Heart left ventricle (tissue), 16 donors: ENCODE measurements at regions not wholly inside any gene's neighbourhood (a gene's known extent, or its start where the extent isn't known, plus 50 kb on each side); places are given as distances from the start of the nearest gene placed in this dataset.
A peak's percentile ranks its signal among the peaks of the same experiment; 100 is the strongest.

Experiments used
- ATAC-seq, 4 donors: fragments of 200-7000 bp; cut with Tn5 transposase; one replicate each; pipeline ENCODE4 v1.9.1; 2020 to 2022; ENCODE audit warnings: moderate library complexity in 4 of 4, mild to moderate bottlenecking in 3 of 4, moderate number of reproducible peaks in 1 of 4
- DNase-seq, 5 donors: peaks; one replicate each; pipeline ENCODE4 v3.0.0-alpha.2; 2020
- H3K27ac ChIP-seq, 12 donors: fragments of 200-600 bp; sonication (generic) in 4 of 12; one replicate each; pipeline versions ENCODE4 v1.5.0 to v1.8.0; 2016 to 2022; ENCODE audit warnings: mild to moderate bottlenecking in 2 of 12
- H3K27me3 ChIP-seq, 9 donors: fragments of 200-600 bp; sonication (generic) in 2 of 9; one replicate each; pipeline versions ENCODE4 v1.5.1 to v1.8.0; 2016 to 2022; ENCODE audit warnings: mild to moderate bottlenecking in 3 of 9
- H3K36me3 ChIP-seq, 9 donors: fragments of 200-600 bp; sonication (generic) in 2 of 9; one replicate each; pipeline versions ENCODE4 v1.5.0 to v1.8.0; 2018 to 2022; ENCODE audit warnings: mild to moderate bottlenecking in 2 of 9
- H3K4me1 ChIP-seq, 12 donors: fragments of 200-600 bp; sonication (generic) in 4 of 12; one replicate each; pipeline versions ENCODE4 v1.5.0 to v1.8.0; 2016 to 2022; ENCODE audit warnings: mild to moderate bottlenecking in 3 of 12
- H3K4me3 ChIP-seq, 12 donors: fragments of 200-600 bp; sonication (generic) in 4 of 12; one replicate each; pipeline versions ENCODE4 v1.5.0 to v1.8.0; 2017 to 2022; ENCODE audit warnings: mild to moderate bottlenecking in 9 of 12, moderate library complexity in 4 of 12
- H3K9me3 ChIP-seq, 12 donors: fragments of 200-600 bp; sonication (generic) in 4 of 12; one replicate each; pipeline versions ENCODE4 v1.5.0 to v1.8.0; 2016 to 2022; ENCODE audit warnings: mild to moderate bottlenecking in 1 of 12
- CTCF ChIP-seq, 12 donors: fragments of 200-600 bp; sonication (generic) in 4 of 12; IDR thresholded peaks; one replicate each; pipeline versions ENCODE4 v1.5.0 to v1.8.0; 2018 to 2022; ENCODE audit warnings: antibody characterized with exemption in 12 of 12, mild to moderate bottlenecking in 5 of 12
- POLR2A ChIP-seq, 2 donors: fragments of 450-650 bp; IDR thresholded peaks; one replicate each; pipeline ENCODE4 v1.6.1; 2017; ENCODE audit warnings: antibody characterized with exemption in 2 of 2, mild to moderate bottlenecking in 2 of 2, moderate library complexity in 2 of 2
- WGBS, 4 donors: extraction: QIAGEN DNeasy Blood & Tissue Kit in 2 of 4; methylation state at CpG; one replicate each; pipeline versions ENCODE4 v1.1.5 to v1.1.7; 2013 to 2018; 5-methylcytosine and 5-hydroxymethylcytosine counted together
- intact Hi-C, 10 donors: fragments of 100-400 bp; cut with DNase I; formaldehyde crosslinking; loops; one replicate each; pipeline versions ENCODE4 v1.11.1 to v1.14.2; 2022
- donor health status: ischemic (EF 13 %, LVEDD 7.1; RV severe dilation, severe dysfunction).
- donor health status: healthy with polysubstance abuse.
- donor health status: DM: no; HTN: yes; CAD: no.
- donor health status: DM: no; HTN: no; CAD: no.
- donor health status: ischemic (EF 25% LVEDD 6.9; RV normal size, moderate dysfunction).
- donor health status: ischemic (EF 25% LVEDD 5.7; RV mildly dilated, moderate dysfunction).
- donor health status: healthy.
- donor health status: DM: yes; HTN: yes; CAD: no.
- donor health status: ischemic (EF 35%, LVEDD 5.7; RV mildly dilated, moderate dysfunction).
- donor health status: nonischemic (EF 11% LVEDD 7.7; RV severe dilation, severe dysfunction).
- donor health status: DM: yes; HTN: yes; CAD: no.
- donor health status: PGD.
- donor health status: ischemic (EF 29% LVEDD 5.4; RV normal size, mild dysfunction).
- donor health status: nonischemic (EF 23%, LVEDD 6.1; RV moderate dilation, normal function).

DNA sequence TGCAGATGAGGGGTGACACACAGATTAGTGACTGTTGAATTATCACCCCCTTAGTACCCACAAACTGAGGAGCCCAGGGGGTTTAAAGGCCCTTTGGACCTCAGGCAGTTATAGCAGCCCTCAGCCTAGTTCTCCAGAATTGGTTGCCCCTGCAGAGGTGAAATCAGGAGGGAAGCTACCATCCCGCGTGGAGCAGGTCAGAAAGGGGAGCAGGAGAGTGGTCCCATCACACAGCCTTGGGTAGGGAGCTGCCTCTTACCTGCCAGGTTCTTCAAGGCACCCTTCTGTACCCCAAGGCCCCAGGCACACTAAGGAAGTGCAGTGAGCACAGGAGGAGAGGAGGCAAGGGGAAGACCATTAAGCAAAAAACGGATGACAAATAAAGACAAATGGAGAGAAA, 121.2 kb upstream of the TNR start:
- Histone ChIP-seq H3K27me3 (no peaks in the 10 kb centered on the region), H3K4me3 (no peak overlapping the region), H3K4me1 (peaks cover 0 to 4% (median 0%) of the 10 kb centered on the region in 12 donors), H3K36me3 (no peaks in the 10 kb centered on the region), H3K27ac (no peak overlapping the region), H3K9me3 (no peaks in the 10 kb centered on the region)
- DNase-seq (no peak), ATAC-seq (no peak)
- WGBS, 4 donors, result 53 to 79% (median 72%) methylated on average over 3 of the region's 3 CpGs
- no peak for TF ChIP-seq CTCF (IDR thresholded peaks at IDR 0.05)
- no peak for TF ChIP-seq POLR2A (IDR thresholded peaks at IDR 0.05)
- intact Hi-C loops, result no loop called here

DNA sequence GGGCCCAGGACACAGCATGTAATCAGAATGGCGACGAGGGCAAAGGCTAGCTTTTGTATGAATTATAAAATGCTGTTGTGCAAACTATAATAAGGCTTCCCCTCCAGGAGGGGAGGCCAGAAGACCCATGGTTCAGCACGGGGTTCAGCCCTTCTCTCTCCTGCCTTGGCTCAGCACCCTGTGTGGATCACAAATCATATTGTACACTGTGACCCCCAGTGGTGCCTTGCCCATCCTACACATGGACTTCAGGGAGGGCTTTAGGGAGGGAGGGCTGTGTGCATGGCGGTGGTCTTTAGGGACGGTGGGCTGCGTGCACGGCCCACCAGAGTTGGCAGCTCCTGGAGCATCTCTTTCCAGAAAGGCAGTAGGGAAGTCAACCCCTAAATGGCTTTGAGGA, 120.8 kb upstream of the TNR start:
- no peaks in the 10 kb centered on the region for H3K9me3 ChIP-seq
- TF ChIP-seq POLR2A (IDR thresholded peaks at IDR 0.05) (no peak), CTCF (IDR thresholded peaks at IDR 0.05) (no peak)
- no peaks in the 10 kb centered on the region for H3K36me3 ChIP-seq
- no peak for ATAC-seq
- H3K4me1 ChIP-seq, result peaks cover 0 to 4% (median 0%) of the 10 kb centered on the region in 12 donors
- 82 to 91% (median 85%) methylated on average over 7 of the region's 7 CpGs for whole genome bisulfite sequencing, 4 donors
- H3K27ac ChIP-seq, result no peak overlapping the region
- intact Hi-C loops, result no loop called here
- H3K27me3 ChIP-seq, result no peaks in the 10 kb centered on the region
- DNase-seq, result no peak
- H3K4me3 ChIP-seq, result no peak overlapping the region

GRCh38 chr1:175863299-175864050, 120.1 kb upstream of the TNR start:
- H3K4me1 ChIP-seq, result peaks cover 0 to 4% (median 0%) of the 10 kb centered on the region in 12 donors
- H3K36me3 ChIP-seq, result no peaks in the 10 kb centered on the region
- WGBS, 4 donors, result 75 to 81% (median 79%) methylated on average over 14 of the region's 14 CpGs
- H3K27ac ChIP-seq, result no peak overlapping the region
- no peak overlapping the region for H3K4me3 ChIP-seq
- TF ChIP-seq POLR2A (IDR thresholded peaks at IDR 0.05) (no peak), CTCF (IDR thresholded peaks at IDR 0.05) (no peak)
- DNase-seq (no peak), ATAC-seq (peak in 1 of 4 donors; percentile 7)
- H3K27me3 ChIP-seq, result no peaks in the 10 kb centered on the region
- intact Hi-C loops, result no loop called here
- no peaks in the 10 kb centered on the region for H3K9me3 ChIP-seq

- Histone ChIP-seq H3K9me3 (no peaks in the 10 kb centered on the region), H3K4me1 (peaks cover 0 to 4% (median 0%) of the 10 kb centered on the region in 12 donors), H3K4me3 (no peak overlapping the region), H3K27ac (no peak overlapping the region), H3K36me3 (no peaks in the 10 kb centered on the region), H3K27me3 (no peaks in the 10 kb centered on the region)
- DNase-seq (no peak), ATAC-seq (no peak)
- TF ChIP-seq POLR2A (IDR thresholded peaks at IDR 0.05) (no peak), CTCF (IDR thresholded peaks at IDR 0.05) (no peak)
- intact Hi-C loops, result no loop called here
- WGBS, 4 donors, result 76 to 80% (median 78%) methylated on average over 3 of the region's 3 CpGs
Observed at GRCh38 chr1:175862408-175862807, 119.0 kb upstream of the TNR start.
